Mesenchymal stem cell (in vitro differentiated cells and primary cell): ENCODE measurements at regions not wholly inside any gene's neighbourhood (a gene's known extent, or its start where the extent isn't known, plus 50 kb on each side); places are given as distances from the start of the nearest gene placed in this dataset. TPM values are rescaled to one million over a fixed set of nuclear protein-coding genes. Genes with fewer than 3 reads are reported as not detected.

ENCODE experiments used
- DNase-seq: peaks from one replicate; pipeline ENCODE4 v3.0.0-alpha.2; 2013
- H2AFZ ChIP-seq: one replicate; pipeline ENCODE4 v1.6.1; 2013; ENCODE audit warnings: low read depth, mild to moderate bottlenecking, control low read depth, inconsistent platforms, low read length, moderate library complexity
- H2AK5ac ChIP-seq: 2 replicates; pipeline ENCODE4 v1.6.1; 2013; ENCODE audit warnings: low read length, moderate library complexity, mild to moderate bottlenecking, inconsistent platforms; ENCODE audit not compliant: severe bottlenecking
- H2BK120ac ChIP-seq: one replicate; pipeline ENCODE4 v1.6.1; 2013; ENCODE audit warnings: low read depth, mild to moderate bottlenecking, inconsistent platforms, low read length, moderate library complexity
- H2BK12ac ChIP-seq, 2 experiments: one replicate each; pipeline ENCODE4 v1.6.1; 2013; ENCODE audit warnings: inconsistent platforms in 2 of 2, low read length in 2 of 2, mild to moderate bottlenecking in 2 of 2, moderate library complexity in 2 of 2, control low read depth in 1 of 2
- H2BK15ac ChIP-seq: one replicate; pipeline ENCODE4 v1.6.1; 2013; ENCODE audit warnings: mild to moderate bottlenecking, low read depth, inconsistent platforms; ENCODE audit not compliant: poor library complexity, severe bottlenecking
- H2BK5ac ChIP-seq: 2 replicates; pipeline ENCODE4 v1.6.1; 2013; ENCODE audit warnings: low read depth, mild to moderate bottlenecking, low read length, control low read depth, inconsistent platforms; ENCODE audit not compliant: poor library complexity, severe bottlenecking
- H3K14ac ChIP-seq, 2 experiments: one replicate each; pipeline ENCODE4 v1.6.1; 2013; ENCODE audit warnings: inconsistent platforms in 2 of 2, low read length in 2 of 2, control low read depth in 1 of 2, mild to moderate bottlenecking in 1 of 2, moderate library complexity in 1 of 2
- H3K18ac ChIP-seq, 2 experiments: one replicate each; pipeline ENCODE4 v1.6.1; 2013; ENCODE audit warnings: inconsistent platforms in 2 of 2, low read length in 2 of 2, control low read depth in 1 of 2, low read depth in 1 of 2, mild to moderate bottlenecking in 1 of 2
- H3K23ac ChIP-seq, 2 experiments: one replicate each; pipeline ENCODE4 v1.6.1; 2013; ENCODE audit warnings: inconsistent platforms in 2 of 2, low read length in 2 of 2, mild to moderate bottlenecking in 2 of 2, moderate library complexity in 2 of 2, control low read depth in 1 of 2
- H3K27ac ChIP-seq: 2 replicates; pipeline ENCODE4 v1.5.1; 2013; ENCODE audit warnings: mild to moderate bottlenecking, moderate library complexity, low read length, control low read depth, inconsistent platforms; ENCODE audit not compliant: poor library complexity, severe bottlenecking
- H3K27me3 ChIP-seq, 2 experiments: 2 replicates each; pipeline versions ENCODE4 v1.6.1 to v1.7.0; 2013; ENCODE audit warnings: low read length in 2 of 2, mild to moderate bottlenecking in 2 of 2, moderate library complexity in 2 of 2, control low read depth in 1 of 2, inconsistent platforms in 1 of 2; ENCODE audit not compliant: control insufficient read depth in 1 of 2, insufficient read depth in 1 of 2
- H3K36me3 ChIP-seq, 2 experiments: 2 replicates each; pipeline versions ENCODE4 v1.6.1 to v1.7.0; 2013; ENCODE audit warnings: low read length in 2 of 2, control low read depth in 1 of 2, inconsistent platforms in 1 of 2, low read depth in 1 of 2, mild to moderate bottlenecking in 1 of 2; ENCODE audit not compliant: insufficient read depth in 2 of 2, control insufficient read depth in 1 of 2
- H3K4ac ChIP-seq, 2 experiments: one replicate each; pipeline ENCODE4 v1.6.1; 2013; ENCODE audit warnings: inconsistent platforms in 2 of 2, low read length in 2 of 2, mild to moderate bottlenecking in 2 of 2, moderate library complexity in 2 of 2, control low read depth in 1 of 2, low read depth in 1 of 2
- H3K4me1 ChIP-seq: 2 replicates; pipeline ENCODE4 v1.6.1; 2013; ENCODE audit warnings: low read depth, low read length, control low read depth; ENCODE audit not compliant: control insufficient read depth, insufficient read depth
- H3K4me2 ChIP-seq: 2 replicates; pipeline ENCODE4 v1.6.1; 2013; ENCODE audit warnings: low read length, mild to moderate bottlenecking, inconsistent platforms; ENCODE audit not compliant: poor library complexity, severe bottlenecking
- H3K4me3 ChIP-seq, 2 experiments: 2 replicates each; pipeline versions ENCODE4 v1.5.1 to v1.7.0; 2013; ENCODE audit warnings: low read length in 2 of 2, mild to moderate bottlenecking in 2 of 2, control low read depth in 1 of 2, low read depth in 1 of 2; ENCODE audit not compliant: insufficient read depth in 1 of 2
- H3K79me1 ChIP-seq: replicated peaks from 2 replicates; pipeline ENCODE4 v1.6.1; 2013; ENCODE audit warnings: mild to moderate bottlenecking, control low read depth, low read length, inconsistent platforms; ENCODE audit not compliant: poor library complexity, severe bottlenecking
- H3K9ac ChIP-seq: 2 replicates; pipeline ENCODE4 v1.7.0; 2013; ENCODE audit warnings: mild to moderate bottlenecking, low read length, moderate library complexity
- H3K9me3 ChIP-seq: 2 replicates; pipeline ENCODE4 v1.7.0; 2013; ENCODE audit warnings: mild to moderate bottlenecking, low read length; ENCODE audit not compliant: control insufficient read depth
- H4K8ac ChIP-seq: one replicate; pipeline ENCODE4 v1.6.1; 2013; ENCODE audit warnings: inconsistent platforms, mild to moderate bottlenecking, low read length, moderate library complexity
- H4K91ac ChIP-seq: one replicate; pipeline ENCODE4 v1.6.1; 2013; ENCODE audit warnings: mild to moderate bottlenecking, low read length, inconsistent platforms
- WGBS: methylation state at CpG from one replicate; pipeline ENCODE4 v1.1.7; 2013; ENCODE audit warnings: mixed read lengths; 5-methylcytosine and 5-hydroxymethylcytosine counted together
- small RNA-seq: library from polyadenylated mRNA; stranded (forward); fragments of <200 nt; extraction: miRNeasy Mini kit (QIAGEN cat#:217004); gene quantifications from one replicate; pipeline ENCODE3, GENCODE V24; 2013; ENCODE audit warnings: low read depth

DNA sequence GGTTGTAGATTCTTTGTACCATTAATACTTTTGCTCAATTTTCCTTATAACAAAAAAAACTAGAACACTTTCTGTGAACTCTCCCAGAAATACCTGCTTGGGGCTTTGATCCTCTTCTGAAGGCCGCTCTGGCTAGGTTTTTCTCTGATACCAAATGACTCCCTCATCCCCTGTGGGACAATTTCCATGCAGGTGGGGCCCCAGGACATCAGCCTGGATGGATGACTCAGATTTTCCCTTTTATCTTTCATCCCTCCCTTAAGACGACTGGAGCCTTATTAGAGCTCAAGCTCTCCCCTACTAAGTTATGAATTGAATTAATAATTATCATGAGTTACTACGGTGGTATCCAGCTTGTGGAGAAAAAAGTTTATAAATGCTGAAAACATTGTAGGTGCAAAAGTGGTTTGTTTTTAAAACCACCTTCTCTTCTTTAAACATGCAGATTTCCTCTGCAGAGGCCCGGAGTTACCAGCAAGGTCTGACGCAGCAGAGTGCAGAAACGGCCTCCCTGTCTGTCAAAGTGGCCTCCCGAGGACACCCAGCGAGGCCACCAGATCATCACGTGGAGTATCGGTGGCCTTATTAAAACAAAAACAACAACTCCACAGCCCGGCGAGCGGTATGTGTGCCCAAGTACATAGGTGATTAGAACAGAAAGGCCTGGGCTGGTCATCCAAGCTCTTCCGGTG is 50.8 kb upstream of the IRX4 start:
- no peak for DNase-seq
- Histone ChIP-seq H3K36me3 (peaks cover 0 to 2% of the 10 kb centered on the region in 2 experiments), H3K4me1 (peaks cover 17% of the 10 kb centered on the region), H3K14ac (no peak overlapping the region), H3K27ac (no peak overlapping the region), H2BK120ac (no peak overlapping the region), H3K9me3 (no peaks in the 10 kb centered on the region), H2BK15ac (no peak overlapping the region), H3K9ac (no peak overlapping the region), H3K23ac (no peak overlapping the region), H3K4me2 (no peak overlapping the region), H4K91ac (no peak overlapping the region), H2AFZ (no peak overlapping the region), H3K4me3 (no peak overlapping the region), H3K27me3 (peaks cover 25 to 33% of the 10 kb centered on the region in 2 experiments), H3K18ac (no peak overlapping the region), H2BK12ac (no peak overlapping the region), H2BK5ac (no peak overlapping the region), H2AK5ac (no peak overlapping the region), H4K8ac (no peak overlapping the region), H3K79me1 (no peaks in the 10 kb centered on the region), H3K4ac (no peak overlapping the region)
- 88% methylated on average over 9 of the region's 14 CpGs for whole genome bisulfite sequencing

Small RNAs in the stretch of these regions (small RNA-seq; reads per million reads assigned to genes)
- not detected for gene AC092266.1
- gene RF00019: not detected
